HG03064 (cell line): ENCODE measurements at regions not wholly inside any gene's neighbourhood (a gene's known extent, or its start where the extent isn't known, plus 50 kb on each side); places are given as distances from the start of the nearest gene placed in this dataset.
"Not testable (repeated sequence)": the region's sequence is repeated elsewhere in the genome, so short reads cannot be mapped to it uniquely, and the experiment has no call there.

Source experiments
- ATAC-seq: cut with Tn5 transposase; IDR thresholded peaks from one replicate; pipeline ENCODE4 v1.9.1; 2021; ENCODE audit warnings: low read depth; ENCODE audit not compliant: unreplicated experiment

DNA sequence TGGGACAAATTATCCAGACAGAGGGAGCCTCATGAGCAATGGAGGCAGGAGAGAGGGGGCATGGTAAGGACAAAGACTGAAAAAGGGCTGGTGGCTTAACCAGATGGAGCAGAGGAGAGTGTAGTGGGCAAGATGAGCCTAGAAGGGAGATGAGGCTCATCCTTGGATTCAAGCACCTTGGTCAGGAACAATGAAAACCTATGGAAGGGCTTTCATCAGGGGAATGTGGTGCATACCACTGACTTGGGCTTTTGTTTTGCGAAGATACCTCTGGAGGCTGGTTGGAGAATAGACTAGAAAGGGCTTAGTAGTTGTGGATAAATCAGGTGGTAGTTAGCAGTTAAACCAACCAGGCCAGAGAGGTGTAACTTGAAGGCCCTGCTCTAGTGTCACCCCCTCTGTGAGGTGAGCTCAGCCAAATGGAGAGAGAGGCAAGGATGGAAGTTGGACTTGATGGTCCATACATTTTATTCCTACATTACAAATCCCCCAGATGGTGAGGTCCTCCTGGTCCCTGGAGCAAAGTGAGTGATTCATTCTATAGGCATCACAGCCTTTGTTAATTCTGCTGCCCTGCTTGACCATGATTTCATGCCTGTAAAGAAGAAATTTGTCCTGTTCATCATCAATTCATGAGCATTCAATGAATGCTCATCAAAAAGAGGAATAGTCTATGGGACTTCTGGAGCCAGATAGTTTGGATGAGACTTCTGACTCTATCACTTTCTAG is 264.8 kb upstream of the IGFBP7 start:
- ATAC-seq: no peak

DNA sequence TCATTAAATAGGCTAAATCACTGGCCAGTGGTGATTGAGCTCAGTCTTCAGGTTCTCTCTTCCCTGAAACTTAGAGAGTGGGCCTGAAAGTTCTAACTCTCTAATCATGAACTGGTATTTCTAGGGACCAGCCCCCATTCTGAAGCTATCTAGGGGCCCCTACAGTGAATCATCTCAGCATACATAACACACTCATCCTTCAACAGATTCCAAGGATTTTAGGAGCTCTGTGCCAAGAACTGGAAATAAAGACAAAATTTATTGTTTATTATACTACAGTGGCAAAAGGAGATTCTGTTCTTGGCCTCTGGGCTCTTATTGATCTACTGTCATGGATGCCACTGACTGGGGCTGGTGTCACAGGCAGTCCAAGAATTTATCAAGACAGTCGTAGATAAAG is 263.8 kb upstream of the IGFBP7 start:
- ATAC-seq: no peak

DNA sequence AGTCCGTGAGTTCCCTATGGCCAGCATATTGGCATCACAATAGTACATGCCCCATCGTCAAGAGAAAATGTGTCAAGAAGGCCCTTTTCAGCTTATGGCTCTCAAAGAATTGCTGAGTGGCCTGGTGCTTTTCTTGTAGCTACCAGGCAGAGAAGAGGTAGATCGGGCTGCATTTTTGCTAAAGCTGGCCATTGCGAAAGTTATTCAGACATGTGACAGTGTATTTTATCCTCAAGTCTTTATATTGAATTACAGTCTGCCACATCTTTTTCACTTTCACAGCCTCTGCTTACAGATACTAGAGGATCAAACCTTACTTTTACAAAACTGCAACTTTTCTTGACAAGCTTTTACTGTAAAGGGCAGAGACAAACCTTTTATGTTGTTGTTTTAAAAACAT is 261.5 kb upstream of the IGFBP7 start:
- ATAC-seq: no peak

DNA sequence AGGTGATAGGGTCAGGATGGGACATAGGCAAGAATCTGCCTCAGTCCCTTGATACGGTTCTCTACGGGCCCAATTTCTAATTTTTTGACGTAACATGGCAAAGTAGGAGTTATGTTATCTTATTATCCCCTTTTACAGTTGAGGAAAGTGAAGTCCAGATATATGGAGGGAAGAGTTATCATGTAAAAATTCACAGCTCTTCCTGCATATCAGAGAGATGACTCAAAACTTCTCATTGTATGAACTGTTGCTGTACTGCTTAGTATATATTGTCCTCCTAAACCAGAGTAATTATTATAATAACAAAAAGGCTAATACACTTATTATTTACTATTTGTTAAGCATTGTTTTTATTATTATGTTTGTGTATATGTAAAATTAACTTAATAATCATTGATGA is 260.5 kb upstream of the IGFBP7 start:
- ATAC-seq: no peak

DNA sequence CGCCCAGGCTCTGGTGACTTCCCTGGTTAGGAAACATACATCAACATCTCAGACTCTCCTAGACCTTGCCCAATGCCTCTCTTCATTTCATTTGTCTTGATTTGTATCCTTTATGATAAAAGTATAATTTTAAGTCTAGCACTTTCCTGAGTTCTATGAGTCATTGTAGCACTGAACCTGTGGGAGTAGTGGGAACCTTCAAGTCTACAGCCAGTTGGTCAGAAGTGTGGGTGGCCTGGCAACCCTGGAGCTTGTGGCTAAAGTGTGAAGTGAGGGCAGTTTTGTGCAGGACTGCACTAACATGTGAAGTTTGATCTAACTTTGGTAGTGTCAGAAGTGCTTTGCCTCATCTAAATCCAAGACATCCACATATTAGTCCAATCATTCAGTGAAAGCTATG is 259.3 kb upstream of the IGFBP7 start:
- ATAC-seq: no peak

DNA sequence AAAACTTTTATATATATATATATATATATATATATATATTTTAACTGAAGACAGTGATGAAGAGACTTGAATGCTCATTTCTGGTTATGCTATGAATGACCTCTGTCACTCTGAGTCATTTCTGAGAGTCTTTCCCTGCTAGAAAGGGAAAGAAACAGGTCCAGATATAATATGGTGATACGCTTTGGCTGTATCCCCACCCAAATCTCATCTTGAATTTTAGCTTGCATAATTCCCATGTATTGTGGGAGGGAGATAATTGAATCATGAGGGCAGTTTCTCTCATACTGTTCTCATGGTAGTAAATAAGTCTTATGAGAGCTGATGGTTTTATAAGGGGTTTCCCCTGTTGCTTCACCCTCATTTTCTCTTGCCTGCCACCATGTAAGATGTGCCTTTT is 254.1 kb upstream of the IGFBP7 start:
- no peak for ATAC-seq

DNA sequence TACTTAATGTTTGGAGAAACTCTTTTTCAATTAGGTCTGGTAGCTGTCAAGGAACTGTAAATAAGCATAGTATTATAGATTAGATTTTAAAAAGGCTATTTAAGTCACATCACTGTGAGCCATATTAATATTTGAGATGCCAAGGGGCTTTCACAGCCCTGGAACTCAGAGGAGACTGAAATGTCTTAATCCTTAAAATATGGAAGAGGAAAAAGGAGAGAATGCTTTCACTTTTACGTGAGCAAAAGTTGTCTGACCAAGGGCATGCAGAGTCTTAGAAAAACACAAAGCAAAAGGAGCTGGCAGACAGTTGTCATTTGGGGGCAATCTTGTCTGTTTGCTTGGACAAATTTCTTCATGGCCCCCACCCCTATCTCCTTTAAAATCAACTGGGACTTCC is 253.2 kb upstream of the IGFBP7 start:
- ATAC-seq: no peak

DNA sequence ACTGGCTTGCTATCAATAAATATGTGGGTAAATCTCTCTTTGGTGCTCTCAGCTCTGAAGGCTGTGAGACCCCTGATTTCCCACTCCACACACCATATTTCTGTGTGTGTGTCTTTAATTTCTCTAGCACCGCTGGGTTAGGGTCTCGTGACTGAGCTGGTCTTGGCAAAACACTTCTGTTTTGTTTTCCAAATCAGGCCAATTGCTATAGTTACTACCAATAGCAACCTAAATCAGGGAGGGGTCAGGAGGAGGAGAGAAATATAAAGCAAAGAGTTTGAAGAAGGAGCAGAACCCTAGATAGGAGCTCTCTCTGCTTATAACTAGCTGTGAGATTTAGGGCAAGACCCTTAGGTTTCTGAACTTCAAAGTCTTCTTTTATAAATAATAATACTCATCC is 250.5 kb upstream of the IGFBP7 start:
- ATAC-seq: no peak

DNA sequence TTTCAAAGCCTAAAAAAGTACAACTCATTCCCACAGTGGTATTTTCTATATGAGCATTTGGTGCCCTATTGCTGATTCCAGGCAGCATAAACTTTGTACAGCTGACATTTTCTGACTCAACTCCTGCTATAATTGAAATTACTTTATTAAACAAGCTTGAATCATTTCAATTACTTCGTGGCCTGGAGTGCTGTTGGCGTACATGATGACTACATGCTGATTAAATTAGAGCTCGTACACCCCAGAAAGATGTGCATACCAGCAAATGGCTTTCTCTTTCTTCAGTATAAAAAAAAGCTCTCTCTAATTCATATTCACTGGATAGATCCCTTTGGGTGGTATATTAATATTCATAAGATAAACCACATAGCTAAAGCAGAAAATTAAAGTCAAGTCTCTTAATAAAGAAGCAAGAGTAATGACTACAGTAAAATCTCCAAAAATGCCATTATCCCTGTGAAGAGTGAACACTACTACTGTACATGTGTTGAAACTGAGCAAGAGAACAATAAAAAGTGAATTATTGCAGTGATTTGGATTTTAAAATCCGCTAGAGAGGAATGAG is 245.0 kb upstream of the IGFBP7 start:
- no peak for ATAC-seq

DNA sequence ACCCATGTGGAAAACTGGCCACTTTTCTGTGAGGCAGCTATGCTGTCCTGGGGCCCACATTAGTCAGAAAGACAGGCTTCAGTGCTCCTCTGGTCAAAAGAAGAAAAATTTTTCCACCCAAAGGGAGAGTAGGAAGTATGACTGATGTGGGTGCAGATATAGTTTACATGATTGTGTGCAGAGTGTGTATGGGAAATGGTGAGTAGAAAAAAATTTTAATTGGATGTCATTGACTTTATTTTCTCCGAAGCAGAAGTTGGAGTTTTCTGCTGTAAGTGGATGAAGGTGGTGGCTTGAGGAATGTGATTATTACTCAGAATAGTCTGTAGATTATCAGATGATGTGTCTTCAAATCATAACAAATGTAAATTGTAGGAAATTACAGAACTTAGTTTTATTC is 241.5 kb upstream of the IGFBP7 start:
- ATAC-seq: no peak

DNA sequence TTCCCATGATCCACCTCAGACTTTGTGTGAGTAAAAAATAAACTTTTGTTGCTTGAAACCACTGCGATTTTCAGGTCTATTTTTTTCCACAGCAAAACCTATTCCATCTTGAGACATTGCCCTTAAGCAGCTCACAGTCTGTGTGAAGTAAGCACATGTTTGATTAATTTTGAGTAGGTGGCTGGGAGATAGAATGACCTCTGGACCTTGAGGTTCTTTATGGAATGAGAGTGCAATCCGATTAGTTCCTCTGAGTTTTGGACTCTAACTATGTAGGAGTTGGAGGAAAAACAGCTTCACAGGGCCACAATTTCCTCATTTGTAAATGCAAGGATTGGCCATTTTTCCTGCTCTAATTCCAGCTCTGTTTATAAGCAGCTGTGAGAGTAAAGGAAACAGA is 234.1 kb upstream of the IGFBP7 start:
- ATAC-seq: no peak

DNA sequence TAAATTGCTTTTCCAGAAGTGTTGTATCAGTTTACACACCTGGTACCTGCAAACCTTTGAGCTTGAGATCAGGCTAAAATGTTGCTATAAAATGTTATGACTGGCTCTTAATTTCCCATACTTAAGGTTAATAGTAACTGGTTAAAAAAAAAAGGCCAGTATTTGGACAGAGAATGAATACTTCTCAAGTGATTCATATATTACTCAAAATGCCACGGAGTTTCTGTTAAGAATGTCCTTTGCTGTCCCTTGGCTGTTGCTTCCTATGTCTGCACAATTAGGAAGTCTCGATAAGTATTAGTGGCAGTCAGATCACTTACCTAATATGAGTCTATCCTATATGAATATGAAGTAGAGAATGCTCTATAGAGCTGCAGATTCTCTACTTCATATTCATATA is 232.2 kb upstream of the IGFBP7 start:
- ATAC-seq: no peak

DNA sequence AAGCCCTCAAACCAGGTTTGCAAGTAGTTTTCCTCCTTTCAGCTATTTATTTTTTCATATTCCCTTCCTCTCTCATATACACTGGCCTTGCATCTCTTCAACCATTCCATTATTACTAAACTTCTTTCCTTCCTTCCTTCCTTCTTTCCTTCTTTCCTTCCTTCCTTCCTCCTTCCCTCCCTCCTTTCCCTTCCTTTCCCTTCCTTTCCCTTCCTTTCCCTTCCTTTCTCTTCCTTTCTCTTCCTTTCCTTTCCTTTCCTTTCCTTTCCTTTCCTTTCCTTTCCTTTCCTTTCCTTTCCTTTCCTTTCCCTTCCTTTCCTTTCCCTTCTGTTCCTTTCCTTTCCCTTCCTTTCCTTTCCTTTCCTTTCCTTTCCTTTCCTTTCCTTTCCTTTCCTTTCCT is 228.7 kb upstream of the IGFBP7 start:
- ATAC-seq: not testable (repeated sequence)

DNA sequence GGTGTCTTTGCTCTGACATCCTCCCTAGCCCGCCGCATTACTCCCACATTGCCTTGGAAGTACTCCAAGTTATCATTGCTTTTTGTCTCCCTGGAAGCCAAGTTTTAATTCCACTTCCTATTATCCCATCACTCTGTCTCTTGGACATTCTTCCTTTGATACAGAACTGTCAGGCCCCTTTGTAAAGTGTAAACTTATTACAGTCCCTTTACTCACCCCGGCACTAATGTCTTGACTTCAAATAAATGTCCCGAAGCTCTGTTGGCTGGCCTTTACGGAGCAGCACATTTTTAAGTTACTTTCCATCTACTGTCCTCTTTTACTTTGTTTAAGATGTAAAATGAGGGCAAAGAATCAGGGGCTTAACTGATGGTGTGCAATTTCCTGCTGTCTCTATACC is 223.5 kb upstream of the IGFBP7 start:
- no peak for ATAC-seq

DNA sequence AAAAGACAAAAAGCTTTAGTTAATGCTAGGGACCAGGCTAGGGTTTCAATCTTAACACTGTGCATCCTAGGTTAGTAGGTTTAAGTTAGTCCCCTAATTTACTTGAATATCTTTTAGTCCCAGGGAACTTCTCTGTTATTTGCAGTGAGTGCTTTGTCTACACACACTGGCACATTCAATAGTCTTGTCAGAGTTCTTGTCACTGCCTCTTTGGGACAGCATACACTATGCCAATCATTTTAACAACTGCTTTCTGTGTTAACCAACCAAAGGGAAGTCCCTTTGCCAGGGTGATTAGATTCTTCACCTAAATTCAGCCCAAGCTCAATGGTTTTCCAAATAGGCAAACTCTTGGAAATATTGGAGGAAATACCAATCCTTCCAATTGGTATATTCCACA is 221.8 kb upstream of the IGFBP7 start:
- no peak for ATAC-seq

DNA sequence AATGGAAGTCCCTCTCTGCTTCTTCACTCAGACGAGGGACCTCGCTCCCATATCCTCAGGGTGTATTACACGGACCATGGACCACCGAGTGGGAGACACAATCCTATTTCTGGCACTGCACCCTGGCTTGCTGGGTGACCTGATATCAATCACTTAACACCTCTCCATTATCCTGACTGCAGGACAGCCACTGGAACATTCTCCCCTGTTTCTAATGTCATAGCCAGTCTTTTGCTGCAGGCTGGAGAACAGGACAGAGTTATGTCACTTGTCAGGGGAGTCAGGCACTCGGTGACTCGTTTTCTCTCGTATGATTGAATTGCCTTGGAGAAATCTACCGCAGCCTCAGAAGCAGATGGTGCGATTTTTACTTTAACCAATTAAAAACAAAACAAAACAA is 219.1 kb upstream of the IGFBP7 start:
- ATAC-seq: no peak

DNA sequence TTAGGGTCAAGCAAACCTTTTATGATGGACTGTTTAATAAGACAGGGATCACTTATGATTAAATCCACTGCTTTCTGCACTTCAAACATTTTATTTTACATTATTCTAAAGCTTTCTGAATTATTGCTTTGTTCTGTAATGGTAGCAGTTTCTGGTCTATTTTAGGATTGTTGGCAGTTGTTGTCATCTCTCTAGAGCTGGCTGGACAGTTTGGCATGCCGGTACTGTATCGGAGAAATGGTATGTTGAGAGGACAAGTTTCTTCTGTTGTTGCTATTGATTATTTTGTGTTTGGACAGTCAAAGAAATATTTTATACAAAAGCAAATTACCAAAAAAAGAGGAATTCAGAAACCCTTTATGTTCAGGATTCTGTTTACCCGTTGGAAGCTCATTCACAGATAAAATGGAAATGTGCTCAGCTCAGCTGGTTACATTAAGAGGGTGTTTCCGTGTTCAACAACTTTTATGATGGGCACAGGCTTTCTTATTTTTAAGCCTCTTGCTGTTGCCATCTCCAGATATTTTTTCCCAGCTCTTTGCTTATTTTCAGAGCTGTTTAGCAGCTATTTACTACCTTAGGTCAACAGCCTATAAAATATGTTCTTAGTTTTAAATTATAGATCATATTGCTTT is 214.6 kb upstream of the IGFBP7 start:
- no peak for ATAC-seq

DNA sequence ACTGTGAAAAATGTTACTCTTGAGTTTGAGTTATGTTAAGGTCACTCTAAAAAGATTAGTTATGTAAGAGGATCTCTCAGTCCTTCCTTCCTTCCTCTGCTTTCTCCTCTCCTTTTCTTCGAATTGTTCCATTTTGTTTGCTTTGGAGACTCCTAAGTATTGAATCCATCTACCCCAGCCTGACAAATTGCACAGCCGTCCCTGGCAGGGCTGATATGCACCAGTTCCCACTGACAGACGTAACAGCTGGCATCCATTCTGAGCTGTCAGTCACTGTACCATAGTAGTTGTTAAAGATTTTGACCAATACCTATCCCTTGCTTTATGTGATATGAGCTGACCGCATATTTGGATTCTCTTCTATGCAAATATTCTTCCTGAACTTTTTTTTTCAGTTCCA is 210.7 kb upstream of the IGFBP7 start:
- ATAC-seq: no peak

DNA sequence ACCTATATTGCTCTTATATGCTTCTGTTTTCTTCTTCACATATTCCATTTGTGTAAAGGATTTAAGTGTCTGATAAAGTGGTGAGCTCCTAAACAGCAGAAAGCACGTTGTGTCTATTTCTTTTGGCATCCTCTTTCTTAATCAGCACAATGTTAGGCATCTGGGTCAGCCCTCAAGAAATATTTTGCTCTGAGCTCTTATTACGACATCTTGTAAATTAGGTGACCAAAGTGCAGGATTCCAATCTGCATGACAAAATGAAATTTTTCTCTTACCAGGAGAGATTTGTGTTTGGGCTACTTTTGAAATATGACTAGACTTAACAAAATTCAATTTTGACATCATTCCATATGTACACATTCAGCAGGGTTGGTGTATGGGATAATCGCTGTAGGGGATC is 210.0 kb upstream of the IGFBP7 start:
- ATAC-seq: no peak

DNA sequence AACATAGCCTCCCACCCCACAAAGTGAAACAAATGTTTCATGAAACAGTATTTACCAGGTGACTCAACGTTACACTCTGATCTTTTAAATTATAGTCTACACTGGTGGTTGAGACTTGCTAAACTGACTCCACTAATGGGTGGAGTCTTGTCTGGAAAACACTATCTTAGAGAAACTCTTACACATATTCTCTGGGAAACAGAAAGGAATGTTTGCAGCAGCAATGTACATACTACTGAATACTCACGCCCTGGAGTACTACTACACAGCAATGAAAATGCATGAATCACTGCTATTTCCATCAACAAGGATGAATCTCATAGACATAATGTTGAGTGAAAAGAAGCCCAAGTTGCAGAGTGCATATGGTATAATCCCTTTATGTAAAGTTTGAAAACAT is 208.5 kb upstream of the IGFBP7 start:
- no peak for ATAC-seq

DNA sequence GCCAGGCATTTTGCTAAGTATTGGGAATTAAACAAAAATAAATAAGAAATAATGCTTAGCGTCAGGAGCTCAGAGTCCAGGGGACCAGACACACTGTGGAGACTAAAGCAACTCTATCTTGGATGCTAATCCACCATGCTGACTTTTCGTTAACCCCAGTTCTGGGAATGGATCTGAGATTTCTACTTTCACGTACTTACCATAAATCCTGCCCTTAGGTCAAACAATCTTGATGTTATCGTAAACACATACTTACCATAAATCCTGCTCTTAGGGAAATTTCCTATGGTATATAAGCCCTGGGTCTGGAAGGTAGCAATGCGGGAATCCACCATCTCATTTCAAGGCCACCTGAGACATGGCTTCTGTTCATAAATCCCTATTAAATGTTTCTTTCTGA is 204.5 kb upstream of the IGFBP7 start:
- no peak for ATAC-seq

DNA sequence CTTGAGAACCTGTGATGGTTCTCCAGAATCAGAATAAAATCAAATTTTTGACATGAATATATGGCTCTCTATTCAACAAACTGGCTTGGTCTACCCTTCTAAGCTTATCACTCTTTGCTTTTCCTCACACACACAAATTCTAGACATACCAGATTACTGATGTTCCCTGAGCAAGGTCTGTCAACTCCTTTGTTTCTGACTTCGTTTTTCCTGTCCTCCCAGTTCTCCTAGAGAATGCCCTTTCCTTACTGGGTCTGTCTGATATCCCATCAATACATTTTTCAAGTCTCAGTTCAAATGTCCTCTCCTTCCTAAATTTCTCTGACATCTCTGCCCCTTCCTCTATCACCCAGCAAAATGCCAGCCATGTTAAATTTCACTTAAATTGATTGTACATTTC is 202.1 kb upstream of the IGFBP7 start:
- ATAC-seq: no peak
